Upper lobe of right lung (tissue), 1 donor: ENCODE measurements at regions not wholly inside any gene's neighbourhood (a gene's known extent, or its start where the extent isn't known, plus 50 kb on each side); places are given as distances from the start of the nearest gene placed in this dataset. TPM values are rescaled to one million over a fixed set of nuclear protein-coding genes. Genes with fewer than 3 reads are reported as not detected.

Experiments
- microRNA-seq: library from miRNA; unstranded; fragments of <30 nt; microRNA quantifications from one replicate; pipeline ENCODE4 v1.2.0, GENCODE V29; 2020; ENCODE audit warnings: borderline microRNAs expressed
- donor health status: DM: no; HTN: yes; CAD: no; lungs with severe emphysema.

Small RNAs in the stretch of these regions (microRNA-seq; reads per million reads assigned to microRNA genes)
- not detected for gene MIR4447
